Endothelial cell of umbilical vein (primary cell): ENCODE measurements at regions not wholly inside any gene's neighbourhood (a gene's known extent, or its start where the extent isn't known, plus 50 kb on each side); places are given as distances from the start of the nearest gene placed in this dataset.

Source experiments
- BruUV-seq: library from RNA; stranded (reverse); fragments of 400-500 nt; replicated peaks from 2 replicates; lab custom pipeline; 2021; lab: Mats Ljungman, UMichigan
- CTCF ChIA-PET: fragments of 300-600, 350-600 bp; sonication (Branson Sonifier 250); formaldehyde crosslinking; loops from one replicate; lab custom pipeline; 2021; ENCODE audit warnings: antibody characterized with exemption, inconsistent platforms; lab: Charles Lee
- POLR2A ChIA-PET: fragments of 300-600, 350-600 bp; sonication (Branson Sonifier 250); formaldehyde crosslinking; loops from one replicate; lab custom pipeline; 2021; ENCODE audit warnings: antibody characterized with exemption, inconsistent platforms; lab: Charles Lee
- DNase-seq: peaks from one replicate; pipeline ENCODE4 v3.0.0-alpha.2; 2011; ENCODE audit warnings: low read depth, low spot score
- FAIRE-seq: peaks from 2 replicates; lab custom pipeline; 2011; peaks lifted over from hg19 to GRCh38; lab: Jason Lieb, UNC
- H2AFZ ChIP-seq: 2 replicates; pipeline ENCODE4 v1.6.0; 2012; ENCODE audit warnings: low read depth, low read length, control low read depth, inconsistent platforms
- H3K27ac ChIP-seq: 2 replicates; pipeline ENCODE4 v1.5.1; 2011; ENCODE audit warnings: low read depth, mild to moderate bottlenecking, control low read depth, low read length, moderate library complexity; ENCODE audit not compliant: insufficient read depth
- H3K27me3 ChIP-seq, 2 experiments: 2 replicates each; pipeline versions ENCODE4 v1.6.0 to v1.6.1; 2011; ENCODE audit warnings: low read length in 2 of 2, mixed read lengths in 1 of 2; ENCODE audit not compliant: control insufficient read depth in 2 of 2, insufficient read depth in 2 of 2
- H3K36me3 ChIP-seq, 2 experiments: 2 replicates in 1 of 2; 3 replicates in 1 of 2; pipeline ENCODE4 v1.5.1; 2011; ENCODE audit warnings: low read length in 2 of 2, mild to moderate bottlenecking in 1 of 2, moderate library complexity in 1 of 2; ENCODE audit not compliant: control insufficient read depth in 2 of 2, insufficient read depth in 2 of 2; ENCODE audit errors: extremely low read depth in 1 of 2
- H3K4me1 ChIP-seq: 3 replicates; pipeline ENCODE4 v1.5.1; 2011; ENCODE audit warnings: mild to moderate bottlenecking, low read length; ENCODE audit not compliant: control insufficient read depth, insufficient read depth; ENCODE audit errors: extremely low read depth
- H3K4me2 ChIP-seq: 2 replicates; pipeline ENCODE4 v1.6.1; 2011; ENCODE audit warnings: low read length, control low read depth, mixed read lengths; ENCODE audit not compliant: insufficient read depth
- H3K4me3 ChIP-seq, 3 experiments: fragments of 200-600 bp in 1 of 3; sonication (generic), shearing (Covaris generic) in 1 of 3; replicated peaks in 1 of 3; 2 replicates each; pipeline ENCODE4 v1.5.1; 2011 to 2016; ENCODE audit warnings: control low read depth in 3 of 3, low read length in 3 of 3, mild to moderate bottlenecking in 2 of 3, inconsistent platforms in 1 of 3, low read depth in 1 of 3, moderate library complexity in 1 of 3; ENCODE audit not compliant: insufficient read depth in 1 of 3
- H3K79me2 ChIP-seq: 2 replicates; pipeline ENCODE4 v1.6.0; 2012; ENCODE audit warnings: low read length, inconsistent platforms; ENCODE audit not compliant: control insufficient read depth, insufficient read depth
- H3K9ac ChIP-seq: replicated peaks from 2 replicates; pipeline ENCODE3; 2011; ENCODE audit warnings: low read length, control low read depth; ENCODE audit not compliant: insufficient read depth; ENCODE audit errors: extremely low read depth
- H3K9me1 ChIP-seq: replicated peaks from 3 replicates; pipeline ENCODE4 v1.6.0; 2011; ENCODE audit warnings: mild to moderate bottlenecking, low read length; ENCODE audit not compliant: control insufficient read depth, insufficient read depth; ENCODE audit errors: extremely low read depth
- H3K9me3 ChIP-seq: replicated peaks from 2 replicates; pipeline ENCODE4 v1.5.1; 2012; ENCODE audit warnings: low read length, inconsistent platforms; ENCODE audit not compliant: control insufficient read depth, insufficient read depth
- H4K20me1 ChIP-seq: replicated peaks from 2 replicates; pipeline ENCODE3; 2011; ENCODE audit warnings: mild to moderate bottlenecking, low read length; ENCODE audit not compliant: control insufficient read depth, insufficient read depth; ENCODE audit errors: extremely low read depth
- CTCF ChIP-seq, 2 donors: IDR thresholded peaks; 1 replicate in 1 of 2; 2 replicates in 1 of 2; pipeline ENCODE4 v1.5.1; 2011; ENCODE audit warnings: low read length in 2 of 2, mild to moderate bottlenecking in 2 of 2, moderate library complexity in 2 of 2, control low read depth in 1 of 2, inconsistent platforms in 1 of 2, low read depth in 1 of 2; ENCODE audit not compliant: insufficient read depth in 1 of 2; ENCODE audit errors: extremely low read depth in 1 of 2
- EZH2 ChIP-seq: IDR thresholded peaks from 2 replicates; pipeline ENCODE4 v1.6.1; 2012; ENCODE audit warnings: borderline replicate concordance, low read depth, mild to moderate bottlenecking, moderate library complexity, low read length, inconsistent platforms; ENCODE audit not compliant: severe bottlenecking
- FOS ChIP-seq: IDR thresholded peaks from 2 replicates; pipeline ENCODE4 v1.6.1; 2011; ENCODE audit warnings: mild to moderate bottlenecking, low read length, moderate library complexity, borderline replicate concordance; ENCODE audit not compliant: insufficient read depth
- GATA2 ChIP-seq: IDR thresholded peaks from 2 replicates; pipeline ENCODE4 v1.7.0; 2011; ENCODE audit warnings: low read depth, mild to moderate bottlenecking, moderate library complexity, mixed read lengths, low read length; ENCODE audit not compliant: insufficient read length, insufficient read depth
- JUN ChIP-seq: IDR thresholded peaks from 2 replicates; pipeline ENCODE4 v1.6.1; 2011; ENCODE audit warnings: borderline replicate concordance, low read depth; ENCODE audit not compliant: insufficient read length, insufficient read depth
- MAX ChIP-seq: IDR thresholded peaks from 2 replicates; pipeline ENCODE4 v1.6.1; 2011; ENCODE audit not compliant: insufficient read depth, insufficient read length
- MYC ChIP-seq: IDR thresholded peaks from one replicate; pipeline ENCODE4 v1.6.1; 2011; ENCODE audit warnings: mild to moderate bottlenecking, low read depth, low read length
- POLR2A ChIP-seq: IDR thresholded peaks from 2 replicates; pipeline ENCODE4 v1.6.1; 2012; ENCODE audit warnings: low read depth, mild to moderate bottlenecking, control low read depth, low read length
- POLR2AphosphoS5 ChIP-seq: IDR thresholded peaks from 2 replicates; pipeline ENCODE4 v1.6.1; 2012; ENCODE audit warnings: low read depth, mild to moderate bottlenecking, control low read depth, low read length, moderate library complexity; ENCODE audit not compliant: insufficient read depth
- dilution Hi-C: fragments of 300-500 bp; cut with MboI; formaldehyde crosslinking; loops from one replicate; pipeline ENCODE4 v1.15.0; 2019; ENCODE audit warnings: low sequenced_read_pairs; ENCODE audit not compliant: extremely low pct_ligation_motif_present
- intact Hi-C: fragments of 100-400 bp; cut with micrococcal nuclease; formaldehyde crosslinking; loops from one replicate; pipeline ENCODE4 v1.10.0; 2022

- Histone ChIP-seq H2AFZ (no peak overlapping the region), H3K9ac (no peak overlapping the region), H3K4me1 (peaks cover 3% of the 10 kb centered on the region), H3K9me1 (no peaks in the 10 kb centered on the region), H4K20me1 (no peaks in the 10 kb centered on the region), H3K27ac (no peak overlapping the region), H3K4me2 (no peak overlapping the region), H3K9me3 (no peaks in the 10 kb centered on the region), H3K36me3 (no peaks in the 10 kb centered on the region), H3K27me3 (peaks cover 3 to 15% of the 10 kb centered on the region in 2 experiments), H3K79me2 (no peaks in the 10 kb centered on the region), H3K4me3 (no peak overlapping the region)
- ChIA-PET CTCF (interaction anchor here (1.2 to 1.4 kb wide), 2 partner anchors 37 to 676 kb away, joined by 3 to 5 read pairs; no protein-coding TSS in a partner anchor), POLR2A (no interaction called here)
- no peak for TF ChIP-seq MAX
- no peak for TF ChIP-seq FOS
- TF ChIP-seq MYC, result no peak
- TF ChIP-seq POLR2A, result no peak
- no peak for FAIRE-seq
- dilution Hi-C loops, result no loop called here
- BruUV-seq, result no TSS peak
- intact Hi-C loops, result no loop called here
- no peak for DNase-seq
Observed at GRCh38 chr16:87240211-87241136, 76.7 kb downstream of the C16orf95 start.

- Histone ChIP-seq H3K27me3 (peaks cover 3 to 15% of the 10 kb centered on the region in 2 experiments), H3K4me2 (no peak overlapping the region), H3K4me1 (peaks cover 3% of the 10 kb centered on the region), H2AFZ (no peak overlapping the region), H4K20me1 (no peaks in the 10 kb centered on the region), H3K36me3 (no peaks in the 10 kb centered on the region), H3K9me1 (no peaks in the 10 kb centered on the region), H3K27ac (no peak overlapping the region), H3K9me3 (no peaks in the 10 kb centered on the region), H3K79me2 (no peaks in the 10 kb centered on the region), H3K9ac (no peak overlapping the region), H3K4me3 (no peak overlapping the region)
- dilution Hi-C loops, result no loop called here
- POLR2A ChIA-PET, result no interaction called here
- CTCF ChIA-PET, result interaction anchor here (1.2 to 1.4 kb wide), 4 partner anchors 38 to 677 kb away, joined by 3 to 5 read pairs (median 4); no protein-coding TSS in a partner anchor
- intact Hi-C loops, result no loop called here
- BruUV-seq, result no TSS peak
- DNase-seq (no peak), FAIRE-seq (no peak)
- TF ChIP-seq GATA2 (no peak), POLR2A (no peak), MAX (no peak), JUN (no peak), CTCF (IDR thresholded peaks at IDR 0.05; ENCODE audit: extremely low read depth in 1 of 2, insufficient read depth in 1 of 2, low read depth in 1 of 2, low read length in 2 of 2) (no peak), POLR2AphosphoS5 (no peak), EZH2 (no peak), MYC (no peak)
Observed at GRCh38 chr16:87241137-87241771, 75.9 kb downstream of the C16orf95 start.
